Esophagus muscularis mucosa (tissue), 4 donors: ENCODE measurements at regions not wholly inside any gene's neighbourhood (a gene's known extent, or its start where the extent isn't known, plus 50 kb on each side); places are given as distances from the start of the nearest gene placed in this dataset.

Experiments used
- CTCF ChIP-seq, 3 experiments: fragments of 200-600 bp in 2 of 3; fragments of 450-650 bp in 1 of 3; sonication (generic) in 2 of 3; IDR thresholded peaks; one replicate each; pipeline ENCODE4 v1.5.1; 2017 to 2019; ENCODE audit warnings: antibody characterized with exemption in 3 of 3, mild to moderate bottlenecking in 2 of 3, moderate library complexity in 1 of 3
- EP300 ChIP-seq: sonication (generic); formaldehyde crosslinking; IDR thresholded peaks from one replicate; pipeline ENCODE4 v1.6.1; 2017; ENCODE audit warnings: antibody characterized with exemption
- POLR2A ChIP-seq: fragments of 450-650 bp; IDR thresholded peaks from one replicate; pipeline ENCODE4 v1.6.1; 2017; ENCODE audit warnings: antibody characterized with exemption, moderate library complexity, mild to moderate bottlenecking, low read depth
- POLR2AphosphoS5 ChIP-seq, 2 donors: sonication (generic); formaldehyde crosslinking; IDR thresholded peaks; one replicate each; pipeline ENCODE4 v1.6.1; 2017; ENCODE audit warnings: antibody characterized with exemption in 2 of 2

- TF ChIP-seq POLR2A = no peak
- no peak for TF ChIP-seq POLR2AphosphoS5 (IDR thresholded peaks at IDR 0.05)
- no peak for TF ChIP-seq CTCF (IDR thresholded peaks at IDR 0.05)
- TF ChIP-seq EP300 = no peak
Observed at GRCh38 chr21:34213959-34214358, 140.6 kb downstream of the MRPS6 start.
